Transverse colon (tissue), 3 donors: ENCODE measurements at regions not wholly inside any gene's neighbourhood (a gene's known extent, or its start where the extent isn't known, plus 50 kb on each side); places are given as distances from the start of the nearest gene placed in this dataset.

ENCODE experiments used
- CTCF ChIP-seq, 5 experiments: fragments of 200-600 bp in 3 of 5; fragments of 450-650 bp in 2 of 5; sonication (generic) in 3 of 5; IDR thresholded peaks; 1 replicate in 2 of 5; 2 replicates in 3 of 5; pipeline ENCODE4 v1.5.1; 2016 to 2017; ENCODE audit warnings: antibody characterized with exemption in 5 of 5, inconsistent platforms in 3 of 5, mild to moderate bottlenecking in 2 of 5, moderate library complexity in 1 of 5
- POLR2A ChIP-seq: fragments of 450-650 bp; IDR thresholded peaks from one replicate; pipeline ENCODE4 v1.6.1; 2016; ENCODE audit warnings: antibody characterized with exemption, mild to moderate bottlenecking, moderate library complexity

GRCh38 chr14:89707086-89707485, 247.4 kb downstream of the EFCAB11 start:
- TF ChIP-seq CTCF (IDR thresholded peaks at IDR 0.05) (no peak), POLR2A (no peak)
